ENCODE measurements at regions not wholly inside any gene's neighbourhood (a gene's known extent, or its start where the extent isn't known, plus 50 kb on each side); places are given as distances from the start of the nearest gene placed in this dataset.

- no peaks in the 10 kb centered on the region for H3K4me1 ChIP-seq (ENCODE audit: control insufficient read depth, low read length)
- no peaks in the 10 kb centered on the region for H3K9me3 ChIP-seq (ENCODE audit: control insufficient read depth, insufficient read depth, low read length)
- H3K9me2 ChIP-seq (replicated peaks; ENCODE audit: control insufficient read depth, low read length), result no peaks in the 10 kb centered on the region
- H3K4me3 ChIP-seq (ENCODE audit: low read length), result no peak overlapping the region
- TF ChIP-seq CTCF (IDR thresholded peaks at IDR 0.05; ENCODE audit: low read depth, low read length, poor library complexity, severe bottlenecking) (no peak), EZH2phosphoT487 (IDR thresholded peaks at IDR 0.05; ENCODE audit: borderline replicate concordance, low read length) (no peak)
- no peaks in the 10 kb centered on the region for H3F3A ChIP-seq (ENCODE audit: control insufficient read depth, insufficient read depth)
- H3K27ac ChIP-seq (ENCODE audit: low read depth, low read length), result no peak overlapping the region
- no peak overlapping the region for H3K4me2 ChIP-seq (ENCODE audit: low read length)
- H3K36me3 ChIP-seq (ENCODE audit: control insufficient read depth, low read length), result no peaks in the 10 kb centered on the region
- no peaks in the 10 kb centered on the region for H4K20me1 ChIP-seq (ENCODE audit: control insufficient read depth, insufficient read depth, low read depth, low read length)
- no peaks in the 10 kb centered on the region for H3K79me2 ChIP-seq (ENCODE audit: control insufficient read depth, low read length)
- H3K27me3 ChIP-seq (ENCODE audit: control insufficient read depth, low read length), result no peaks in the 10 kb centered on the region
These were observed 671.3 kb upstream of the KLF4 start for GRCh38 chr9:108160706-108161355.

- H4K20me1 ChIP-seq (ENCODE audit: control insufficient read depth, insufficient read depth, low read depth, low read length), result no peaks in the 10 kb centered on the region
- H3K9me2 ChIP-seq (replicated peaks; ENCODE audit: control insufficient read depth, low read length), result no peaks in the 10 kb centered on the region
- H3K36me3 ChIP-seq (ENCODE audit: control insufficient read depth, low read length), result no peaks in the 10 kb centered on the region
- H3F3A ChIP-seq (ENCODE audit: control insufficient read depth, insufficient read depth), result no peaks in the 10 kb centered on the region
- H3K79me2 ChIP-seq (ENCODE audit: control insufficient read depth, low read length), result no peaks in the 10 kb centered on the region
- H3K27me3 ChIP-seq (ENCODE audit: control insufficient read depth, low read length), result no peaks in the 10 kb centered on the region
- H3K4me2 ChIP-seq (ENCODE audit: low read length), result no peak overlapping the region
- no peaks in the 10 kb centered on the region for H3K4me1 ChIP-seq (ENCODE audit: control insufficient read depth, low read length)
- H3K4me3 ChIP-seq (ENCODE audit: low read length), result no peak overlapping the region
- no peak for TF ChIP-seq CTCF (IDR thresholded peaks at IDR 0.05; ENCODE audit: low read depth, low read length, poor library complexity, severe bottlenecking)
- TF ChIP-seq EZH2phosphoT487 (IDR thresholded peaks at IDR 0.05; ENCODE audit: borderline replicate concordance, low read length), result no peak
- H3K27ac ChIP-seq (ENCODE audit: low read depth, low read length), result no peak overlapping the region
- H3K9me3 ChIP-seq (ENCODE audit: control insufficient read depth, insufficient read depth, low read length), result no peaks in the 10 kb centered on the region
These were observed 670.5 kb upstream of the KLF4 start for GRCh38 chr9:108160039-108160438.

DNA sequence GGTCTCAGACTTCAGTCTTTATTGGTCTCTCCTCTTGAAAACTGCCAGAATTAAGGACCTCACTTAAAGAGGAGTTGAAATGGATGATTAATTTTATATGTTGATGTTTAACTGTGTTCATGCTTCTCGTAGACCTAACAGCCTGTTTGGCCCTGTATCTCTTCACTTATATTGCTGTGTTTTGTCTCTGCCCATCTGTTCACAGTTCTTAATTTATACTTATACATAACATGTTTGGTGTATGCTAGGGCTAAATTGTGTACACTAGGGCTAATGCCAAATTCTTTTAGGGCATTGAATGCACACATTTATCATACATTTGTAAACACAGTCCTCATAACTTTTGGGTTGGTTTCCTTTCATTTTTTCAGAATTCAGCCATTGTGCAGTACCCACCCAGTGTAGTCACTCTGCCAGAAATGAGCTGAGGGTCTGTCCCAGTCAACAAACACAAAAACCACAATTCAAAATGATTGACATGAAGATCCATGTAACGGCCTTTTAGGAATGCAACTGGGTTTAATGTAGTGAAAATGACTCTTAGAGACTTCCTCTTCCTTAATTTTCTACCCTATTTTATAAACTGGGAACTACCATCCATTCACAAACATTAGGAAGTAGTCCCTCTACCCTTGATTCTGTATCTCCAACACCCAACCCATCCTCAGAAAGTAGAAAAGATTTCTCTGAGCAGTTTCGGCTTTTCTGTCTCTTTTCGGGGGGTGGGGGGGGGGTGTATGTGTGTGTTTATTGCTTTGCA lies 668.8 kb upstream of the KLF4 start:
- H3K9me2 ChIP-seq (replicated peaks; ENCODE audit: control insufficient read depth, low read length), result no peaks in the 10 kb centered on the region

More for the DNA sequence above, 668.8 kb upstream of the KLF4 start:
- Histone ChIP-seq H3K4me1 (ENCODE audit: control insufficient read depth, low read length) (no peaks in the 10 kb centered on the region), H3K27me3 (ENCODE audit: control insufficient read depth, low read length) (no peaks in the 10 kb centered on the region), H3K4me2 (ENCODE audit: low read length) (no peak overlapping the region), H3F3A (ENCODE audit: control insufficient read depth, insufficient read depth) (no peaks in the 10 kb centered on the region), H3K36me3 (ENCODE audit: control insufficient read depth, low read length) (no peaks in the 10 kb centered on the region), H4K20me1 (ENCODE audit: control insufficient read depth, insufficient read depth, low read depth, low read length) (no peaks in the 10 kb centered on the region), H3K79me2 (ENCODE audit: control insufficient read depth, low read length) (no peaks in the 10 kb centered on the region), H3K4me3 (ENCODE audit: low read length) (no peak overlapping the region), H3K9me3 (ENCODE audit: control insufficient read depth, insufficient read depth, low read length) (no peaks in the 10 kb centered on the region), H3K27ac (ENCODE audit: low read depth, low read length) (no peak overlapping the region)
- no peak for TF ChIP-seq CTCF (IDR thresholded peaks at IDR 0.05; ENCODE audit: low read depth, low read length, poor library complexity, severe bottlenecking)
- TF ChIP-seq EZH2phosphoT487 (IDR thresholded peaks at IDR 0.05; ENCODE audit: borderline replicate concordance, low read length), result no peak
